K562 (cell line): ENCODE measurements at regions not wholly inside any gene's neighbourhood (a gene's known extent, or its start where the extent isn't known, plus 50 kb on each side); places are given as distances from the start of the nearest gene placed in this dataset.

Experiments used
- ATAC-seq: fragments of 200-7000 bp; cut with Tn5 transposase; 3 replicates; pipeline ENCODE4 v1.9.1; 2020; ENCODE audit warnings: moderate library complexity
- BruUV-seq: library from RNA; stranded (reverse); fragments of 400-500 nt; replicated peaks from 2 replicates; lab custom pipeline; 2021; lab: Mats Ljungman, UMichigan
- CTCF ChIA-PET: fragments of 300-600 bp; formaldehyde crosslinking; extraction: SDS; loops from one replicate; lab custom pipeline; 2021; ENCODE audit warnings: low intra/inter-chr PET ratio; lab: Yijun Ruan, JAX
- POLR2A ChIA-PET: fragments of 300-600, 350-650 bp; sonication (Branson Sonifier 250); formaldehyde crosslinking; extraction: SDS; loops from one replicate; lab custom pipeline; 2021; ENCODE audit warnings: antibody characterized with exemption, inconsistent platforms; lab: Yijun Ruan, JAX
- DNase-seq, 4 experiments: peaks; one replicate each; pipeline versions ENCODE4 v3.0.0 to v3.0.0-alpha.2; 2011 to 2018; ENCODE audit warnings: low spot score in 3 of 4, mixed read lengths in 3 of 4; ENCODE audit errors: extremely low read depth in 1 of 4
- FAIRE-seq: peaks from 2 replicates; lab custom pipeline; 2011; peaks lifted over from hg19 to GRCh38; lab: Jason Lieb, UNC
- H2AFZ ChIP-seq: 2 replicates; pipeline ENCODE4 v1.6.0; 2011; ENCODE audit warnings: low read depth, low read length, control low read depth, inconsistent platforms
- H3K27ac ChIP-seq: fragments of 200-600 bp; 3 replicates; pipeline ENCODE4 v1.8.0; 2011; ENCODE audit warnings: low read depth, mild to moderate bottlenecking, control low read depth, inconsistent platforms, low read length, moderate library complexity, mixed read lengths; ENCODE audit errors: extremely low read depth
- H3K27me3 ChIP-seq, 2 experiments: fragments of 300-600 bp in 1 of 2; 2 replicates in 1 of 2; 3 replicates in 1 of 2; pipeline versions ENCODE4 v1.6.0 to v1.8.0; 2011; ENCODE audit warnings: inconsistent platforms in 2 of 2, low read length in 2 of 2, mild to moderate bottlenecking in 1 of 2, mixed read lengths in 1 of 2, moderate library complexity in 1 of 2; ENCODE audit not compliant: control insufficient read depth in 2 of 2, insufficient read depth in 2 of 2
- H3K36me3 ChIP-seq: fragments of 300-600 bp; 3 replicates; pipeline ENCODE4 v1.8.0; 2011; ENCODE audit warnings: mild to moderate bottlenecking, low read length, inconsistent platforms; ENCODE audit not compliant: control insufficient read depth, insufficient read depth
- H3K4me1 ChIP-seq, 2 experiments: fragments of 200-600 bp in 1 of 2; replicated peaks in 1 of 2; 2 replicates in 1 of 2; 3 replicates in 1 of 2; pipeline versions ENCODE4 v1.5.1 to v1.8.0; 2011; ENCODE audit warnings: inconsistent platforms in 2 of 2, low read length in 2 of 2, mild to moderate bottlenecking in 1 of 2, mixed read lengths in 1 of 2, moderate library complexity in 1 of 2; ENCODE audit not compliant: control insufficient read depth in 2 of 2, insufficient read depth in 2 of 2
- H3K4me2 ChIP-seq: 2 replicates; pipeline ENCODE4 v1.6.1; 2011; ENCODE audit warnings: low read length, control low read depth, inconsistent platforms, mixed read lengths; ENCODE audit not compliant: insufficient read depth
- H3K4me3 ChIP-seq: fragments of 200-600 bp; sonication (generic), shearing (Covaris generic); 2 replicates; pipeline ENCODE4 v1.5.1; 2016; ENCODE audit warnings: control low read depth, inconsistent platforms
- H3K79me2 ChIP-seq: fragments of 200-600 bp; 3 replicates; pipeline ENCODE4 v1.8.0; 2011; ENCODE audit warnings: low read length, inconsistent platforms; ENCODE audit not compliant: control insufficient read depth, insufficient read depth
- H3K9ac ChIP-seq, 2 experiments: 2 replicates each; pipeline versions ENCODE4 v1.6.0 to v1.6.1; 2011; ENCODE audit warnings: low read depth in 2 of 2, low read length in 2 of 2, control low read depth in 1 of 2, inconsistent platforms in 1 of 2, mild to moderate bottlenecking in 1 of 2, mixed read lengths in 1 of 2; ENCODE audit not compliant: insufficient read depth in 1 of 2
- H3K9me1 ChIP-seq: one replicate; pipeline ENCODE4 v1.6.0; 2011; ENCODE audit warnings: inconsistent platforms, mild to moderate bottlenecking, low read length, moderate library complexity; ENCODE audit not compliant: control insufficient read depth, insufficient read depth
- H3K9me3 ChIP-seq: replicated peaks from 2 replicates; pipeline ENCODE4 v1.5.1; 2011; ENCODE audit warnings: low read depth, low read length, inconsistent platforms; ENCODE audit not compliant: control insufficient read depth, insufficient read depth
- H4K20me1 ChIP-seq: replicated peaks from 2 replicates; pipeline ENCODE4 v1.6.1; 2011; ENCODE audit warnings: low read length, inconsistent platforms, mixed read lengths; ENCODE audit not compliant: control insufficient read depth, insufficient read depth
- CBX8 ChIP-seq: fragments of 200-600 bp; sonication (generic); IDR thresholded peaks from 2 replicates; pipeline ENCODE4 v1.6.1; 2012; ENCODE audit warnings: borderline replicate concordance, mixed run types, low read depth, mild to moderate bottlenecking, moderate library complexity, mixed read lengths, low read length, control low read depth, inconsistent platforms; ENCODE audit not compliant: poor library complexity, severe bottlenecking; ENCODE audit errors: extremely low read depth
- CHCHD3 ChIP-seq: fragments of 250-450 bp; sonication (Bioruptor Pico); IDR thresholded peaks from 2 replicates; pipeline ENCODE4 v2.1.2; 2022; ENCODE audit warnings: mild to moderate bottlenecking
- CSDE1 ChIP-seq, 2 experiments: fragments of 450-650 bp; IDR thresholded peaks; 2 replicates each; pipeline ENCODE4 v1.6.1; 2016; ENCODE audit warnings: mild to moderate bottlenecking in 1 of 2
- LEF1 ChIP-seq: fragments of 450-650 bp; IDR thresholded peaks from 2 replicates; pipeline ENCODE4 v1.6.1; 2016; ENCODE audit warnings: mild to moderate bottlenecking
- NR2C1 ChIP-seq, 2 experiments: fragments of 450-650 bp; IDR thresholded peaks; 2 replicates each; pipeline ENCODE4 v1.6.1; 2017; ENCODE audit warnings: mild to moderate bottlenecking in 2 of 2, antibody characterized with exemption in 1 of 2, inconsistent platforms in 1 of 2, missing compliant biosample characterization in 1 of 2, missing genetic modification characterization in 1 of 2
- SNAPC5 ChIP-seq: fragments of 250-450 bp; sonication (Bioruptor Pico); IDR thresholded peaks from 2 replicates; pipeline ENCODE4 v1.8.0; 2021; ENCODE audit warnings: moderate library complexity, mild to moderate bottlenecking, inconsistent platforms
- TCF3 ChIP-seq: sonication (generic); formaldehyde crosslinking; IDR thresholded peaks from 2 replicates; pipeline ENCODE4 v1.4.0; 2020; ENCODE audit warnings: mild to moderate bottlenecking, missing genetic modification reagents
- TEAD1 ChIP-seq, 2 experiments: fragments of 450-650 bp in 1 of 2; sonication (generic) in 1 of 2; formaldehyde crosslinking; IDR thresholded peaks; 2 replicates each; pipeline versions ENCODE4 v1.4.0 to v1.8.0; 2020 to 2022; ENCODE audit warnings: mild to moderate bottlenecking in 2 of 2, missing genetic modification reagents in 1 of 2
- ZNF134 ChIP-seq: fragments of 250-450 bp; sonication (Bioruptor Pico); conservative IDR thresholded peaks from 2 replicates; pipeline ENCODE4 v1.4.0; 2020
- ZNF239 ChIP-seq: fragments of 250-450 bp; sonication (Bioruptor Pico); IDR thresholded peaks from 2 replicates; pipeline ENCODE4 v1.4.0; 2020; ENCODE audit warnings: mild to moderate bottlenecking
- WGBS: fragments of 100-300 bp; shearing (Covaris generic); methylation state at CpG from one replicate; pipeline ENCODE4 v1.1.6; 2016; ENCODE audit warnings: low coverage, mixed read lengths; ENCODE audit not compliant: insufficient coverage; ENCODE audit errors: missing lambda C conversion rate; 5-methylcytosine and 5-hydroxymethylcytosine counted together
- in situ Hi-C: fragments of 300-500 bp; cut with MboI; formaldehyde crosslinking; loops from 4 replicates; pipeline ENCODE4 v1.15.0; 2018; ENCODE audit warnings: inconsistent platforms, mixed read lengths
- intact Hi-C: fragments of 100-400 bp; cut with micrococcal nuclease; formaldehyde crosslinking; loops from 2 replicates; pipeline ENCODE4 v1.14.2; 2022
- TF ChIP-seq, protein P1 (sequence below), 3 experiments: IDR thresholded peaks in 2 of 3; conservative IDR thresholded peaks in 1 of 3; 2 replicates each; pipeline ENCODE4 v1.5.1; 2011 to 2012; ENCODE audit warnings: low read length in 3 of 3, mild to moderate bottlenecking in 3 of 3, control low read depth in 2 of 3, improper control_type of control experiment in 1 of 3, inconsistent platforms in 1 of 3, low read depth in 1 of 3, mixed read lengths in 1 of 3, moderate library complexity in 1 of 3; ENCODE audit not compliant: insufficient read depth in 2 of 3
- TF ChIP-seq, protein P2 (sequence below): fragments of 450-650 bp; formaldehyde crosslinking; IDR thresholded peaks from 2 replicates; pipeline ENCODE4 v1.4.0; 2020; ENCODE audit warnings: mild to moderate bottlenecking, mixed read lengths
- TF ChIP-seq, protein P3 (sequence below): fragments of 450-650 bp; IDR thresholded peaks from 2 replicates; pipeline ENCODE4 v1.6.1; 2018; ENCODE audit not compliant: partially characterized antibody
- TF ChIP-seq, protein P4 (sequence below): sonication (generic); formaldehyde crosslinking; IDR thresholded peaks from 2 replicates; pipeline ENCODE4 v1.5.0; 2020; ENCODE audit warnings: missing genetic modification reagents

- TF ChIP-seq CSDE1 (IDR thresholded peaks at IDR 0.05): no peak
- TF ChIP-seq, protein P1, sequence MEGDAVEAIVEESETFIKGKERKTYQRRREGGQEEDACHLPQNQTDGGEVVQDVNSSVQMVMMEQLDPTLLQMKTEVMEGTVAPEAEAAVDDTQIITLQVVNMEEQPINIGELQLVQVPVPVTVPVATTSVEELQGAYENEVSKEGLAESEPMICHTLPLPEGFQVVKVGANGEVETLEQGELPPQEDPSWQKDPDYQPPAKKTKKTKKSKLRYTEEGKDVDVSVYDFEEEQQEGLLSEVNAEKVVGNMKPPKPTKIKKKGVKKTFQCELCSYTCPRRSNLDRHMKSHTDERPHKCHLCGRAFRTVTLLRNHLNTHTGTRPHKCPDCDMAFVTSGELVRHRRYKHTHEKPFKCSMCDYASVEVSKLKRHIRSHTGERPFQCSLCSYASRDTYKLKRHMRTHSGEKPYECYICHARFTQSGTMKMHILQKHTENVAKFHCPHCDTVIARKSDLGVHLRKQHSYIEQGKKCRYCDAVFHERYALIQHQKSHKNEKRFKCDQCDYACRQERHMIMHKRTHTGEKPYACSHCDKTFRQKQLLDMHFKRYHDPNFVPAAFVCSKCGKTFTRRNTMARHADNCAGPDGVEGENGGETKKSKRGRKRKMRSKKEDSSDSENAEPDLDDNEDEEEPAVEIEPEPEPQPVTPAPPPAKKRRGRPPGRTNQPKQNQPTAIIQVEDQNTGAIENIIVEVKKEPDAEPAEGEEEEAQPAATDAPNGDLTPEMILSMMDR (IDR thresholded peaks at IDR 0.05 in 2 of 3, conservative IDR thresholded peaks at IDR 0.05 in 1 of 3; ENCODE audit: insufficient read depth in 2 of 3, low read depth in 1 of 3, low read length in 3 of 3): no peak
- no peak for TF ChIP-seq TEAD1 (CRISPR knock-in tag; IDR thresholded peaks at IDR 0.05)
- TF ChIP-seq CBX8: no peak
- no peak for TF ChIP-seq ZNF239 (CRISPR knock-in tag)
- TF ChIP-seq, protein P2, sequence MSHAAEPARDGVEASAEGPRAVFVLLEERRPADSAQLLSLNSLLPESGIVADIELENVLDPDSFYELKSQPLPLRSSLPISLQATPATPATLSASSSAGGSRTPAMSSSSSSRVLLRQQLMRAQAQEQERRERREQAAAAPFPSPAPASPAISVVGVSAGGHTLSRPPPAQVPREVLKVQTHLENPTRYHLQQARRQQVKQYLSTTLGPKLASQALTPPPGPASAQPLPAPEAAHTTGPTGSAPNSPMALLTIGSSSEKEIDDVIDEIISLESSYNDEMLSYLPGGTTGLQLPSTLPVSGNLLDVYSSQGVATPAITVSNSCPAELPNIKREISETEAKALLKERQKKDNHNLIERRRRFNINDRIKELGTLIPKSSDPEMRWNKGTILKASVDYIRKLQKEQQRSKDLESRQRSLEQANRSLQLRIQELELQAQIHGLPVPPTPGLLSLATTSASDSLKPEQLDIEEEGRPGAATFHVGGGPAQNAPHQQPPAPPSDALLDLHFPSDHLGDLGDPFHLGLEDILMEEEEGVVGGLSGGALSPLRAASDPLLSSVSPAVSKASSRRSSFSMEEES (CRISPR knock-in tag): no peak
- TF ChIP-seq ZNF134 (CRISPR knock-in tag): no peak
- TF ChIP-seq TCF3: no peak
Observed at GRCh38 chr7:10245406-10245805, 728.3 kb upstream of the PHF14 start (continued).

DNA sequence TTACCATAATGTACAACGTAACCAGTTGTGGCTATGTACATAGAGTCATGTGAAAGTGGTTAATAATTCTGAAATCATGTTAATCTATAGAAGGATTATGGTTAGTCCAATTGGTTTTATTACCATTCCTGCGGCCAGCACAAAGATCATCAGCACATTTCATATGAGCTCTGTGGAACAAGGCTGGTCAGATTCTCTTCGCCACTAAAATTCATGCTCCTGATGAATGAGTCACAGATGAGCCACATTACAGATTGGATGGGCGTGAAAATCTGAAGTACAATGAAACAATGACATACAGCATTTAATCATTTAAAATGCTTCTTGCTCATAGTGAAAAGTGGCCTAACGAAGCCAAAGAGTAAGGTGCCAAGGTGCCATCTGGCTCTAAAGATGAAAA is 716.2 kb upstream of the PHF14 start:
- intact Hi-C loops: no loop called here
- TF ChIP-seq, protein P3, sequence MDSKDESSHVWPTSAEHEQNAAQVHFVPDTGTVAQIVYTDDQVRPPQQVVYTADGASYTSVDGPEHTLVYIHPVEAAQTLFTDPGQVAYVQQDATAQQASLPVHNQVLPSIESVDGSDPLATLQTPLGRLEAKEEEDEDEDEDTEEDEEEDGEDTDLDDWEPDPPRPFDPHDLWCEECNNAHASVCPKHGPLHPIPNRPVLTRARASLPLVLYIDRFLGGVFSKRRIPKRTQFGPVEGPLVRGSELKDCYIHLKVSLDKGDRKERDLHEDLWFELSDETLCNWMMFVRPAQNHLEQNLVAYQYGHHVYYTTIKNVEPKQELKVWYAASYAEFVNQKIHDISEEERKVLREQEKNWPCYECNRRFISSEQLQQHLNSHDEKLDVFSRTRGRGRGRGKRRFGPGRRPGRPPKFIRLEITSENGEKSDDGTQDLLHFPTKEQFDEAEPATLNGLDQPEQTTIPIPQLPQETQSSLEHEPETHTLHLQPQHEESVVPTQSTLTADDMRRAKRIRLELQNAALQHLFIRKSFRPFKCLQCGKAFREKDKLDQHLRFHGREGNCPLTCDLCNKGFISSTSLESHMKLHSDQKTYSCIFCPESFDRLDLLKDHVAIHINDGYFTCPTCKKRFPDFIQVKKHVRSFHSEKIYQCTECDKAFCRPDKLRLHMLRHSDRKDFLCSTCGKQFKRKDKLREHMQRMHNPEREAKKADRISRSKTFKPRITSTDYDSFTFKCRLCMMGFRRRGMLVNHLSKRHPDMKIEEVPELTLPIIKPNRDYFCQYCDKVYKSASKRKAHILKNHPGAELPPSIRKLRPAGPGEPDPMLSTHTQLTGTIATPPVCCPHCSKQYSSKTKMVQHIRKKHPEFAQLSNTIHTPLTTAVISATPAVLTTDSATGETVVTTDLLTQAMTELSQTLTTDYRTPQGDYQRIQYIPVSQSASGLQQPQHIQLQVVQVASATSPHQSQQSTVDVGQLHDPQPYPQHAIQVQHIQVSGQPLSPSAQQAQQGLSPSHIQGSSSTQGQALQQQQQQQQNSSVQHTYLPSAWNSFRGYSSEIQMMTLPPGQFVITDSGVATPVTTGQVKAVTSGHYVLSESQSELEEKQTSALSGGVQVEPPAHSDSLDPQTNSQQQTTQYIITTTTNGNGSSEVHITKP: no peak
- TF ChIP-seq NR2C1 (IDR thresholded peaks at IDR 0.05) (no peak), NR2C1 (tag; IDR thresholded peaks at IDR 0.05) (no peak), LEF1 (no peak), SNAPC5 (CRISPR knock-in tag) (no peak), CHCHD3 (CRISPR knock-in tag) (no peak)
- TF ChIP-seq, protein P4, sequence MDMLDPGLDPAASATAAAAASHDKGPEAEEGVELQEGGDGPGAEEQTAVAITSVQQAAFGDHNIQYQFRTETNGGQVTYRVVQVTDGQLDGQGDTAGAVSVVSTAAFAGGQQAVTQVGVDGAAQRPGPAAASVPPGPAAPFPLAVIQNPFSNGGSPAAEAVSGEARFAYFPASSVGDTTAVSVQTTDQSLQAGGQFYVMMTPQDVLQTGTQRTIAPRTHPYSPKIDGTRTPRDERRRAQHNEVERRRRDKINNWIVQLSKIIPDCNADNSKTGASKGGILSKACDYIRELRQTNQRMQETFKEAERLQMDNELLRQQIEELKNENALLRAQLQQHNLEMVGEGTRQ: no peak

More for the DNA sequence above, 716.2 kb upstream of the PHF14 start:
- FAIRE-seq (no peak), DNase-seq (no peak), ATAC-seq (no peak)
- Histone ChIP-seq H4K20me1 (no peaks in the 10 kb centered on the region), H2AFZ (no peak overlapping the region), H3K27me3 (no peaks in the 10 kb centered on the region), H3K27ac (no peak overlapping the region), H3K9me3 (no peaks in the 10 kb centered on the region), H3K4me1 (no peaks in the 10 kb centered on the region), H3K4me2 (no peak overlapping the region), H3K9me1 (no peaks in the 10 kb centered on the region), H3K36me3 (no peaks in the 10 kb centered on the region), H3K9ac (no peak overlapping the region), H3K4me3 (no peak overlapping the region), H3K79me2 (no peaks in the 10 kb centered on the region)
- 5% methylated on average over 5 of the region's 5 CpGs for WGBS
- ChIA-PET POLR2A (no interaction called here), CTCF (no interaction called here)
- in situ Hi-C loops: no loop called here
- BruUV-seq: no TSS peak
